Tibial nerve (tissue), 3 donors: ENCODE measurements at regions not wholly inside any gene's neighbourhood (a gene's known extent, or its start where the extent isn't known, plus 50 kb on each side); places are given as distances from the start of the nearest gene placed in this dataset.

Experiments
- CTCF ChIP-seq, 5 experiments: fragments of 200-600 bp in 3 of 5; fragments of 450-650 bp in 2 of 5; sonication (generic) in 3 of 5; IDR thresholded peaks; one replicate each; pipeline ENCODE4 v1.5.1; 2016 to 2019; ENCODE audit warnings: antibody characterized with exemption in 5 of 5, mild to moderate bottlenecking in 3 of 5, moderate library complexity in 2 of 5
- POLR2A ChIP-seq, 2 donors: fragments of 450-650 bp; IDR thresholded peaks; one replicate each; pipeline ENCODE4 v1.6.1; 2017; ENCODE audit warnings: antibody characterized with exemption in 2 of 2, mild to moderate bottlenecking in 2 of 2, moderate library complexity in 2 of 2

DNA sequence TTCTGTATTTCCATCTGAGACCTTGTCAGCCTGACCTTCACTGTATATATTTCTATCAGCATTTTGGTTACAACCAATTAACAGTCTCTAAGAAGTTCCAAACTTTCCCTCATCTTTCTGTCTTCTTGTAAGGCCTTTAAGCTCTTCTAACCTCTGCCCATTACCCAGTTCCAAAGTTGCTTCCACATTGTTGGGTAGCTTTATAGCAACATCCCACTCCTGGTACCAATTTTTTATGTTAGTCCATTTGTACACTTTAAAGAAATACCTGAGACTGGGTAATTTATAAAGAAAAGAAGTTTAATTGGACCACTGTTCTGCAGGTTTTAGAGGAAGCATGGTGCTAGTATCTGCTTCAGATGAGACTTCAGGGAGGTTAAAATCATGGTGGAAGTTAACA lies 1979.7 kb upstream of the RAG2 start:
- TF ChIP-seq CTCF (IDR thresholded peaks at IDR 0.05) (no peak), POLR2A (IDR thresholded peaks at IDR 0.05) (no peak)
